Gastroesophageal sphincter (tissue), 4 donors: ENCODE measurements at regions not wholly inside any gene's neighbourhood (a gene's known extent, or its start where the extent isn't known, plus 50 kb on each side); places are given as distances from the start of the nearest gene placed in this dataset.

Experiments used
- ATAC-seq: fragments of 150-250 bp; one replicate; pipeline ENCODE4 v1.9.1; 2016; ENCODE audit warnings: mild to moderate bottlenecking, moderate library complexity
- H3K27ac ChIP-seq, 4 donors: fragments of 200-600 bp; sonication (generic) in 3 of 4; 1 replicate in 3 of 4; 2 replicates in 1 of 4; pipeline ENCODE4 v1.5.1; 2016 to 2019
- H3K27me3 ChIP-seq: fragments of 200-600 bp; sonication (generic); one replicate; pipeline ENCODE4 v1.5.1; 2019
- H3K36me3 ChIP-seq, 2 donors: fragments of 200-600 bp; sonication (generic); one replicate each; pipeline ENCODE4 v1.5.1; 2019; ENCODE audit warnings: control low read depth in 1 of 2
- H3K4me1 ChIP-seq, 3 donors: fragments of 200-600 bp; sonication (generic); 1 replicate in 2 of 3; 2 replicates in 1 of 3; pipeline ENCODE4 v1.5.1; 2016 to 2019; ENCODE audit warnings: control low read depth in 2 of 3
- H3K4me3 ChIP-seq, 2 donors: fragments of 200-600 bp; sonication (generic); one replicate each; pipeline ENCODE4 v1.5.1; 2019; ENCODE audit warnings: mild to moderate bottlenecking in 1 of 2, moderate library complexity in 1 of 2
- H3K9me3 ChIP-seq, 3 donors: fragments of 200-600 bp; sonication (generic); one replicate each; pipeline ENCODE4 v1.5.1; 2017 to 2019; ENCODE audit warnings: control low read depth in 2 of 3
- EP300 ChIP-seq: sonication (generic); formaldehyde crosslinking; IDR thresholded peaks from one replicate; pipeline ENCODE4 v1.6.1; 2017; ENCODE audit warnings: antibody characterized with exemption, mild to moderate bottlenecking
- POLR2A ChIP-seq, 2 donors: fragments of 450-650 bp; IDR thresholded peaks; one replicate each; pipeline ENCODE4 v1.6.1; 2017; ENCODE audit warnings: antibody characterized with exemption in 2 of 2, mild to moderate bottlenecking in 2 of 2, moderate library complexity in 1 of 2
- POLR2AphosphoS5 ChIP-seq: sonication (generic); formaldehyde crosslinking; IDR thresholded peaks from one replicate; pipeline ENCODE4 v1.6.1; 2017; ENCODE audit warnings: antibody characterized with exemption
- WGBS, 2 donors: methylation state at CpG; one replicate each; pipeline ENCODE4 v1.1.5; 2018; ENCODE audit warnings: low coverage in 1 of 2; 5-methylcytosine and 5-hydroxymethylcytosine counted together
- TF ChIP-seq, protein P1 (sequence below), 4 experiments: fragments of 200-600 bp in 2 of 4; fragments of 450-650 bp in 2 of 4; sonication (generic) in 1 of 4; IDR thresholded peaks; one replicate each; pipeline ENCODE4 v1.5.1; 2017 to 2019; ENCODE audit warnings: antibody characterized with exemption in 4 of 4, mild to moderate bottlenecking in 2 of 4, moderate library complexity in 2 of 4

DNA sequence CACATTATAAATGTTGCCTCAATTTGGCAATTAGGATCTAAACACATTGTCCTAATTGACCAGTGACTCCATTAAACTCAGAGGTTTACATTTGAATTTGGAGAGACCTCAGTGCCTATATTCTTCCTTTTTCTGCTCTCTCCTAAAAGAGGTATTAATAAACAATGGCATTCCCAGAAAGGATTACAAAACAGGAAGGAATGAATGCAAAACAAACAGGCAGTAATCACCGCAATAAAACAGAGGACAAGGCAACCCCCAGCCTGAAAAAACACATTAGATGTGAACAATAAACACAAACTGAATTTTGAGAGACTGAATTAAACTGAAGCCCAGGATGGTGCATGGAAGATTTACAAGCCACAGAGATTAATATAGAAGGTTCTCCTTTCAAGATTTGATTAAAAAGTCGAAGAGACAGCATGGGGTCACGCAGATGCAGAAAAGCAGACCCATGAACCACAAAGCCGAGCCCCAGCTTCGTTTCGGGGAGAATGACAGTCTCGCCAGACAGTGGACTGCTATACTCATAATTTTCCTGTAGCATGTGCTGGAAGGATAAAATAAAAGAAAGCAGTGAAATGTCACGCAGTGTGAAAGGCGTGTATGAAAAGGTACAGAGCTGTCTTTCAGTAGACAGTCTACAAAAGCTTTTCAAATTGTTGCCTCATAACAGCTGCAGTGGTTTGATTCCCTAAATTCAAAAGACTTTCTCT, 503.0 kb downstream of the LIG4 start:
- ATAC-seq = no peak
- Histone ChIP-seq H3K9me3 (no peaks in the 10 kb centered on the region), H3K4me3 (no peak overlapping the region), H3K27me3 (no peaks in the 10 kb centered on the region), H3K27ac (no peak overlapping the region), H3K4me1 (no peaks in the 10 kb centered on the region), H3K36me3 (no peaks in the 10 kb centered on the region)
- WGBS, 2 donors = 63 to 79% methylated on average over 7 to 8 of the region's 9 CpGs
- TF ChIP-seq EP300 (no peak), POLR2AphosphoS5 (no peak), POLR2A (IDR thresholded peaks at IDR 0.05) (no peak)
- TF ChIP-seq, protein P1, sequence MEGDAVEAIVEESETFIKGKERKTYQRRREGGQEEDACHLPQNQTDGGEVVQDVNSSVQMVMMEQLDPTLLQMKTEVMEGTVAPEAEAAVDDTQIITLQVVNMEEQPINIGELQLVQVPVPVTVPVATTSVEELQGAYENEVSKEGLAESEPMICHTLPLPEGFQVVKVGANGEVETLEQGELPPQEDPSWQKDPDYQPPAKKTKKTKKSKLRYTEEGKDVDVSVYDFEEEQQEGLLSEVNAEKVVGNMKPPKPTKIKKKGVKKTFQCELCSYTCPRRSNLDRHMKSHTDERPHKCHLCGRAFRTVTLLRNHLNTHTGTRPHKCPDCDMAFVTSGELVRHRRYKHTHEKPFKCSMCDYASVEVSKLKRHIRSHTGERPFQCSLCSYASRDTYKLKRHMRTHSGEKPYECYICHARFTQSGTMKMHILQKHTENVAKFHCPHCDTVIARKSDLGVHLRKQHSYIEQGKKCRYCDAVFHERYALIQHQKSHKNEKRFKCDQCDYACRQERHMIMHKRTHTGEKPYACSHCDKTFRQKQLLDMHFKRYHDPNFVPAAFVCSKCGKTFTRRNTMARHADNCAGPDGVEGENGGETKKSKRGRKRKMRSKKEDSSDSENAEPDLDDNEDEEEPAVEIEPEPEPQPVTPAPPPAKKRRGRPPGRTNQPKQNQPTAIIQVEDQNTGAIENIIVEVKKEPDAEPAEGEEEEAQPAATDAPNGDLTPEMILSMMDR (IDR thresholded peaks at IDR 0.05) = no peak

DNA sequence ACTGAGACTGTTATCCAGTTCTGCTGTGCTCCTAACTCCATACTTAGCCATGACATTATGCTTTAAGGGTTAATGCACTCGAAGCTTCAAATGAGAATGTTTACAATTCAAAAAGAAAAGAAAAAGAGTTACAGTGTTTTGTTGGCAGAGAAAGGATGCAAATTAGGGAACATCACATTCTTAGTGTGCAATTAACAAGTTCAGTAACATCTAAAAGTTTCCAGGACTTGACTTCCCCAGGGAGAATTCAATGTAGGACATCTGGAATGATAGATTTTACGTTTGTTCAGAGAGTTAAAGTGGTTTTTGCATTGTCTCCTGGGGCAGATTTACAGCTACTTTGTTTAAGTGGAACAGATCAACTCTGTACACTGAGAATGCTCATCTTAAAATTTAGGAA, 525.2 kb downstream of the LIG4 start:
- no peak for ATAC-seq
- Histone ChIP-seq H3K36me3 (no peaks in the 10 kb centered on the region), H3K9me3 (no peaks in the 10 kb centered on the region), H3K4me3 (no peak overlapping the region), H3K27ac (no peak overlapping the region), H3K27me3 (no peaks in the 10 kb centered on the region), H3K4me1 (no peaks in the 10 kb centered on the region)
- WGBS, 2 donors = 16 to 17% methylated on average over 2 of the region's 2 CpGs
- TF ChIP-seq POLR2AphosphoS5 (no peak), POLR2A (IDR thresholded peaks at IDR 0.05) (no peak), EP300 (no peak)
- TF ChIP-seq, protein P1 (IDR thresholded peaks at IDR 0.05) = no peak

DNA sequence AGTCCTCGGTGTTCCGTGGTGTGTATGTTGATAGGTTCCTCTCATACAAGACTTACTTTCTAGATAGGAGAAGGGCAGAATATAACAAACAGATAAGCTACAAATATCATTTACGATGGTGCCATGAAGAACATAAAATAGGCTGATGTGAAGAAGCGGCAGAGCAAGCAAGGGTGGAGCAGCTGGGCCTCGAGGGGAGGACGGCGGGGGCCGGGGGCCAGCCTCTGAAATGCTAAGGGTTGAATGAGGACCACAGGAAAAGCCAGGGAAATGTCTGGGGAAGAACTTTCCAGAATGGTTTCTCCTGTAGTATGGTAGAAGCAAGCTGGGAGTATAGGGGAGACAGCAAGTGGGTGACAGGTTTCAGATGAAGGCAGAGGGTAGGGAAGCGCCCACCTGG, 529.5 kb downstream of the LIG4 start:
- H3K4me3 ChIP-seq = no peak overlapping the region
- TF ChIP-seq POLR2A (IDR thresholded peaks at IDR 0.05) = no peak
- no peak for TF ChIP-seq EP300
- TF ChIP-seq, protein P1 (IDR thresholded peaks at IDR 0.05) = no peak
- TF ChIP-seq POLR2AphosphoS5 = no peak
- H3K36me3 ChIP-seq = no peaks in the 10 kb centered on the region
- H3K9me3 ChIP-seq = no peaks in the 10 kb centered on the region
- no peaks in the 10 kb centered on the region for H3K27me3 ChIP-seq
- 96 to 100% methylated on average over 3 to 9 of the region's 9 CpGs for WGBS, 2 donors
- no peaks in the 10 kb centered on the region for H3K4me1 ChIP-seq
- no peak overlapping the region for H3K27ac ChIP-seq
- no peak for ATAC-seq

DNA sequence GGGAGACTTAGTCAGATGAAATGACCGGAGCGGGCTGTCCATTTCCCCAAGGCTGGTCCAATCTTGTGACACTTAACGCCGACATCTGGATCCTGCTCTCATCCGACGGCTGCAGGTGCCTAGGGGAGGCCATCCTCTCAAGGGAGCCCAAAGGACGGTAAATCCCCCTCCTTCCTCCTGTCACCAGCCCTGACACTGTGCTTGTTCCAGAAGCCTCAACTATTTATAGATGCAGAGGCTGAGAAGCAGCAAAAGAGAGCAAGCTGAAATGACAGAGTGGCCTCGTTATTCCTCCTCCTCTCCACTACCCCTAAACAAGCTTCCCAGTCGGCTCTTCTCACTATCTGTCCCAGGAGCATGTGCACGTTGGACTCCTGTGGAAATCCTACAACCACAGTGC, 533.7 kb downstream of the LIG4 start:
- no peaks in the 10 kb centered on the region for H3K4me1 ChIP-seq
- no peaks in the 10 kb centered on the region for H3K36me3 ChIP-seq
- H3K4me3 ChIP-seq = no peak overlapping the region
- H3K27ac ChIP-seq = no peak overlapping the region
- ATAC-seq = no peak
- 42 to 52% methylated on average over 6 of the region's 10 CpGs for WGBS, 2 donors
- TF ChIP-seq, protein P1 (IDR thresholded peaks at IDR 0.05) = no peak
- TF ChIP-seq POLR2AphosphoS5 (no peak), EP300 (no peak), POLR2A (IDR thresholded peaks at IDR 0.05) (no peak)
- no peaks in the 10 kb centered on the region for H3K9me3 ChIP-seq
- H3K27me3 ChIP-seq = no peaks in the 10 kb centered on the region

DNA sequence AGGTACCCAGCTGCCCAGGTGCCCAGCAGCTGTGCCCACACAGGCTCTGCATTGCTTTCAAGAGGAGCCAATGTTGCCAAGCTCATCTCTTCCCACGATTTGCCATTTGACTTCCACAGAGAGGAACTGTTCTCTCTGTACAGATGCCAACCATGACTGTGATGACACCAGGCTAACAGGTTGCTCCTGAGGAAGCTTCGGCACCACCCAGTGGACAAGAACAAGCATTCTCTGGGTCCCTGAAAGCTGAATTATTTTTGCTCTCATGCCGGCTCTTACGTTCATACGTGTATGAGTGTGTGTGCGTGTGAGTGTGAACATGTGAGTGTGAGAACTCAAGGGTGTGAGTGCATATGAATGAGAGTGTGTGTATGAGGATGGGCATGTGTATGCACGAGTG, 535.2 kb downstream of the LIG4 start:
- Histone ChIP-seq H3K27ac (no peak overlapping the region), H3K9me3 (no peaks in the 10 kb centered on the region), H3K27me3 (no peaks in the 10 kb centered on the region), H3K4me1 (no peaks in the 10 kb centered on the region), H3K36me3 (no peaks in the 10 kb centered on the region), H3K4me3 (no peak overlapping the region)
- WGBS, 2 donors = 56 to 67% methylated on average over 1 to 2 of the region's 7 CpGs
- no peak for ATAC-seq
- TF ChIP-seq, protein P1 (IDR thresholded peaks at IDR 0.05) = no peak
- TF ChIP-seq EP300 (no peak), POLR2A (IDR thresholded peaks at IDR 0.05) (no peak), POLR2AphosphoS5 (no peak)
